ENCODE measurements at regions not wholly inside any gene's neighbourhood (a gene's known extent, or its start where the extent isn't known, plus 50 kb on each side); places are given as distances from the start of the nearest gene placed in this dataset.

DNA sequence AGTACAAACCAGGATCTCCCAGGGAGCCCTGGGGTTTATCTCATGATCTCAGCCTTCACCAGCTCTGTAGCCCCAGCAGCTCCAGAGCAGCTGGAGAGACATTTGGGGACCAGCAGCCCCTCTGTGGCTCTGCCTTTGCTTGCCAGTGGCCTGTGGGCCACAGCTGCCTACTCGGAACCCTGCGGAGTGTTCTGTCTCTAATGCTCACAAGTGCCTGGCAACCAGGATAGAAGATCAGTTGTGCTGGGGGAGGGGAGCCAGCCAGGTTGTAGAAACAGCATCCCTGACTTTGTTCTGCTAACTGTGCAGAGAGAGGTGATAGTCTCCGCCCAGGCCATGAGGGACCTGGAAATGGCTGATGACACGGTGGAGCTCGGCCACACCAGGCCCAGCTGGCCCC, 50.9 kb upstream of the KCNJ15 start:
- H3K9me3 ChIP-seq = peaks cover 0 to 5% (median 0%) of the 10 kb centered on the region in 4 donors
- no peak overlapping the region for H3K27ac ChIP-seq
- 82 to 96% (median 89%) methylated on average over 5 of the region's 5 CpGs for WGBS, 5 donors
- intact Hi-C loops (cut with DNase I; ENCODE audit: low total_unique reads) = no loop called here
- no peak for DNase-seq
- H3K27me3 ChIP-seq = peaks cover 0 to 37% (median 0%) of the 10 kb centered on the region in 3 donors
- TF ChIP-seq POLR2A (IDR thresholded peaks at IDR 0.05) = no peak
- no peak for TF ChIP-seq EP300 (IDR thresholded peaks at IDR 0.05)
- TF ChIP-seq, protein P1, sequence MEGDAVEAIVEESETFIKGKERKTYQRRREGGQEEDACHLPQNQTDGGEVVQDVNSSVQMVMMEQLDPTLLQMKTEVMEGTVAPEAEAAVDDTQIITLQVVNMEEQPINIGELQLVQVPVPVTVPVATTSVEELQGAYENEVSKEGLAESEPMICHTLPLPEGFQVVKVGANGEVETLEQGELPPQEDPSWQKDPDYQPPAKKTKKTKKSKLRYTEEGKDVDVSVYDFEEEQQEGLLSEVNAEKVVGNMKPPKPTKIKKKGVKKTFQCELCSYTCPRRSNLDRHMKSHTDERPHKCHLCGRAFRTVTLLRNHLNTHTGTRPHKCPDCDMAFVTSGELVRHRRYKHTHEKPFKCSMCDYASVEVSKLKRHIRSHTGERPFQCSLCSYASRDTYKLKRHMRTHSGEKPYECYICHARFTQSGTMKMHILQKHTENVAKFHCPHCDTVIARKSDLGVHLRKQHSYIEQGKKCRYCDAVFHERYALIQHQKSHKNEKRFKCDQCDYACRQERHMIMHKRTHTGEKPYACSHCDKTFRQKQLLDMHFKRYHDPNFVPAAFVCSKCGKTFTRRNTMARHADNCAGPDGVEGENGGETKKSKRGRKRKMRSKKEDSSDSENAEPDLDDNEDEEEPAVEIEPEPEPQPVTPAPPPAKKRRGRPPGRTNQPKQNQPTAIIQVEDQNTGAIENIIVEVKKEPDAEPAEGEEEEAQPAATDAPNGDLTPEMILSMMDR (IDR thresholded peaks at IDR 0.05) = no peak
- no peak for TF ChIP-seq POLR2AphosphoS5 (IDR thresholded peaks at IDR 0.05)
- no peaks in the 10 kb centered on the region for H3K36me3 ChIP-seq
- H3K4me1 ChIP-seq = no peaks in the 10 kb centered on the region
- no peak overlapping the region for H3K4me3 ChIP-seq

DNA sequence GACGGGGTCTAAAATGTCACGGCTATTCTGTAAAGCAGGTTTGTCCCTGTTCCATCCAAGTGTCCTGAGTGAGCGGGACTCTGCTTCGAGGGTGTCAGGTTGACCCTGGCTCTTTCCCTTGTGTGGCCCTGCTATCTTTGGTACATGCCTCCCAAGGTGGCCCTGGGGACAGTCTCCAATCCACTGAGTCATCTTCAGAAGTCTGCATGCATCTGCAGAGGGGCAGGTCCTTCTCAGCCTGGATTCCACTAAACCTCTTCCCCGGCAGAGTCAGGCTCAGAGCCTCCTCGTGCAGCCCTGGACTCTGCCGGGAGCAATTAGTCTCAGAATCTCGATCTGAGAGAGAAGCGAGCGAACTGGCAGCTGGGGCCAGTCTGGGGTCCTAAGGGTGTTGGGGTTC, 50.1 kb upstream of the KCNJ15 start:
- Histone ChIP-seq H3K9me3 (peaks cover 0 to 5% (median 0%) of the 10 kb centered on the region in 4 donors), H3K27me3 (peaks cover 0 to 37% (median 0%) of the 10 kb centered on the region in 3 donors), H3K36me3 (no peaks in the 10 kb centered on the region), H3K4me3 (no peak overlapping the region), H3K4me1 (no peaks in the 10 kb centered on the region), H3K27ac (no peak overlapping the region)
- intact Hi-C loops (cut with DNase I; ENCODE audit: low total_unique reads) = no loop called here
- WGBS, 5 donors = 84 to 93% (median 92%) methylated on average over 10 of the region's 10 CpGs
- DNase-seq = no peak
- no peak for TF ChIP-seq POLR2AphosphoS5 (IDR thresholded peaks at IDR 0.05)

Measured in stomach (tissue), 8 donors.